NB4 (cell line): ENCODE measurements at regions not wholly inside any gene's neighbourhood (a gene's known extent, or its start where the extent isn't known, plus 50 kb on each side); places are given as distances from the start of the nearest gene placed in this dataset.
A peak's percentile ranks its signal among the peaks of the same experiment; 100 is the strongest.

Experiments
- DNase-seq: peaks from one replicate; pipeline ENCODE4 v3.0.0; 2010; ENCODE audit warnings: low read depth
- H3K4me3 ChIP-seq: one replicate; pipeline ENCODE4 v1.5.1; 2011; ENCODE audit warnings: mild to moderate bottlenecking, low read depth, low read length, moderate library complexity
- MYC ChIP-seq: IDR thresholded peaks from 2 replicates; pipeline ENCODE4 v1.6.1; 2011; ENCODE audit warnings: low read depth, low read length
- POLR2A ChIP-seq: IDR thresholded peaks from 2 replicates; pipeline ENCODE4 v1.6.1; 2011; ENCODE audit warnings: mild to moderate bottlenecking; ENCODE audit not compliant: insufficient read length; ENCODE audit errors: extremely low read depth
- TF ChIP-seq, protein P1 (sequence below): IDR thresholded peaks from 2 replicates; pipeline ENCODE4 v1.6.1; 2011; ENCODE audit warnings: low read depth, low read length
- TF ChIP-seq, protein P2 (sequence below): IDR thresholded peaks from one replicate; pipeline ENCODE4 v1.5.1; 2012; ENCODE audit warnings: low read depth, low read length

DNA sequence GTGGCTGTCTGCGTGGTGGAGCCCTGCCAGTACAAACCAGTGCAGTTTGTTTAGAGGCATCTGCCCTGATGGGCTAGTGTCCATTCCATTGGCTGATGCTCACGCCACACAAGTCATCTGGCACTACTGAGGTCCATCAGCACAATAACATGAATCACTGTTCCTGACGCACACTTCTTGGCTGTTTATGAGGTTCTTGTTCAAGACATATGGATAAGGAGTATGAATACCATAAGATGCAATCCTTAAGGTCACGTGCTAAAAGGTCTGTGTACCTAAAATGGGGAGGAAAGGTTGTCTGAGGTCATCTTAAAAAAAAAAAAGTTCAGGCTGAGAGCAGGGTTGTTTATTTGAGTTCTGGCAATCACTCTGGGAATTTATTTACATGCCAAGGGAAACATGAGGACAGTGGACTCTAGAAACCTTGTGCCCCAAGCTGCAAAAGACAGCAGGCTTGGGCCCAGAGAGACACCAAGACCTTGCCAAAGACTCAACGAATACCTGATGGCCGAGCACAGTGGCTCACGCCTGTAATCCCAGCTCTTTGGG lies 54.1 kb upstream of the SHLD1 start:
- TF ChIP-seq, protein P1, sequence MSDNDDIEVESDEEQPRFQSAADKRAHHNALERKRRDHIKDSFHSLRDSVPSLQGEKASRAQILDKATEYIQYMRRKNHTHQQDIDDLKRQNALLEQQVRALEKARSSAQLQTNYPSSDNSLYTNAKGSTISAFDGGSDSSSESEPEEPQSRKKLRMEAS = no peak
- no peak for TF ChIP-seq POLR2A
- no peak for DNase-seq
- no peak overlapping the region for H3K4me3 ChIP-seq

- H3K4me3 ChIP-seq = no peak overlapping the region
- DNase-seq = no peak
- TF ChIP-seq MYC (no peak), POLR2A (no peak)
- TF ChIP-seq, protein P2, sequence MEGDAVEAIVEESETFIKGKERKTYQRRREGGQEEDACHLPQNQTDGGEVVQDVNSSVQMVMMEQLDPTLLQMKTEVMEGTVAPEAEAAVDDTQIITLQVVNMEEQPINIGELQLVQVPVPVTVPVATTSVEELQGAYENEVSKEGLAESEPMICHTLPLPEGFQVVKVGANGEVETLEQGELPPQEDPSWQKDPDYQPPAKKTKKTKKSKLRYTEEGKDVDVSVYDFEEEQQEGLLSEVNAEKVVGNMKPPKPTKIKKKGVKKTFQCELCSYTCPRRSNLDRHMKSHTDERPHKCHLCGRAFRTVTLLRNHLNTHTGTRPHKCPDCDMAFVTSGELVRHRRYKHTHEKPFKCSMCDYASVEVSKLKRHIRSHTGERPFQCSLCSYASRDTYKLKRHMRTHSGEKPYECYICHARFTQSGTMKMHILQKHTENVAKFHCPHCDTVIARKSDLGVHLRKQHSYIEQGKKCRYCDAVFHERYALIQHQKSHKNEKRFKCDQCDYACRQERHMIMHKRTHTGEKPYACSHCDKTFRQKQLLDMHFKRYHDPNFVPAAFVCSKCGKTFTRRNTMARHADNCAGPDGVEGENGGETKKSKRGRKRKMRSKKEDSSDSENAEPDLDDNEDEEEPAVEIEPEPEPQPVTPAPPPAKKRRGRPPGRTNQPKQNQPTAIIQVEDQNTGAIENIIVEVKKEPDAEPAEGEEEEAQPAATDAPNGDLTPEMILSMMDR = no peak
- TF ChIP-seq, protein P1 = no peak
Observed at GRCh38 chr20:5691918-5692618, 58.1 kb upstream of the SHLD1 start.

DNA sequence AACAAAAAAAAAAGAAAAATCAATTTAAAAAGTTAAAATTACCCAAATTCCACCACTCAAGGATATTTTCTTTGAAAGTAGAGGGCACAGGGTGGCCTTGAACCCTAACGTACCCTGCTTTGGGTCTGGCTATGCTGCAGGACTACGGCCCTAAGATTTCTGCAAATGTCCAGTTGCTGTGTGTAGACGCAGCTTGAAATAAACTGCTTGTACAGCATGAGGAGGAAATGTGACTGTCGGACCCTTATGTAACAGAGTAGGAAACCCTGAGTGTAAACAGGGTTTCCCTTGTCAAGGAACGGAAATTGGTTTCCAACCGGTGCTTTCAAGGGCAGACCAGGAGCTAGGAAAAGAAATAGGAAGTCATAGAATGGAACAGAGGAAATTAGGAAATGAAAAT lies 60.7 kb upstream of the SHLD1 start:
- no peak overlapping the region for H3K4me3 ChIP-seq
- no peak for DNase-seq
- TF ChIP-seq MYC (no peak), POLR2A (no peak)
- TF ChIP-seq, protein P2 = no peak
- TF ChIP-seq, protein P1 = no peak

GRCh38 chr20:5688431-5688972 lies 61.7 kb upstream of the SHLD1 start:
- TF ChIP-seq, protein P1 = no peak
- TF ChIP-seq, protein P2 = no peak
- no peak for TF ChIP-seq POLR2A
- H3K4me3 ChIP-seq = no peak overlapping the region
- peak; percentile 29 for DNase-seq

DNA sequence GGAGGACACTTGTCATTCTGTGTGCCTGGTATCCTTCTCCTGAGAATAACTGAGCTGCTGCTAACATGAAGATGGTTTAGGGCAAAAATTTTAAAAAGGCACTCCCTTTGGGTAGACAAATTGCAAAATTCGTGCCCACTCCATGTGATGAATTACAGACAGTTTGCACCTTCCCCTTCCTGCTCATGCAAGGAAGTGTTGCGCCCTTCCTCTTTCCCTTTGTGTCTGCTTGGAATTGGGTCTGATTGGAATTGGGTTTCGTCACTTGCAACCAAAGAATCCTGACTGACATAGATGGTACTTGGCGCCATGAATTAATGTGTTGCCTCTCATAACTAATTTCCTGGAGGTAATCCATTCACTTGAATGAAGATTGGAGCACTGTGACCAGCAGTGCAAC lies 62.3 kb upstream of the SHLD1 start:
- TF ChIP-seq POLR2A = no peak
- TF ChIP-seq, protein P1 = no peak
- TF ChIP-seq MYC = no peak
- TF ChIP-seq, protein P2 = no peak
- DNase-seq = peak; percentile 22
- H3K4me3 ChIP-seq = no peak overlapping the region
